Cardiac muscle cell (in vitro differentiated cells and primary cell): ENCODE measurements at regions not wholly inside any gene's neighbourhood (a gene's known extent, or its start where the extent isn't known, plus 50 kb on each side); places are given as distances from the start of the nearest gene placed in this dataset.
"Not testable (repeated sequence)": the region's sequence is repeated elsewhere in the genome, so short reads cannot be mapped to it uniquely, and the experiment has no call there.

Source experiments
- DNase-seq, 2 donors: peaks; one replicate each; pipeline versions ENCODE4 v3.0.0 to v3.0.0-alpha.2; 2010 to 2017; ENCODE audit warnings: low read depth in 1 of 2, low spot score in 1 of 2
- H3K27ac ChIP-seq: fragments of 200-600 bp; sonication (generic); 2 replicates; pipeline ENCODE4 v1.5.1; 2016
- H3K27me3 ChIP-seq: fragments of 200-600 bp; sonication (generic); 2 replicates; pipeline ENCODE4 v1.6.0; 2016; ENCODE audit warnings: control low read depth
- H3K36me3 ChIP-seq: fragments of 200-600 bp; sonication (generic); 2 replicates; pipeline ENCODE4 v1.5.1; 2016; ENCODE audit warnings: control low read depth
- H3K4me1 ChIP-seq: fragments of 200-600 bp; sonication (generic); 2 replicates; pipeline ENCODE4 v1.8.1; 2017; ENCODE audit warnings: low read depth, mild to moderate bottlenecking, mixed run types
- H3K4me3 ChIP-seq: fragments of 200-600 bp; sonication (generic); 2 replicates; pipeline ENCODE4 v1.5.1; 2016; ENCODE audit warnings: mild to moderate bottlenecking
- H3K9me3 ChIP-seq: fragments of 200-600 bp; sonication (generic); 2 replicates; pipeline ENCODE4 v1.5.1; 2017; ENCODE audit warnings: low read depth, mild to moderate bottlenecking, control low read depth
- TF ChIP-seq, protein P1 (sequence below): IDR thresholded peaks from 2 replicates; pipeline ENCODE4 v1.5.1; 2012; ENCODE audit warnings: low read depth, mild to moderate bottlenecking, low read length

GRCh38 chr19:32068793-32069192 is 276.6 kb upstream of the ZNF507 start:
- TF ChIP-seq, protein P1, sequence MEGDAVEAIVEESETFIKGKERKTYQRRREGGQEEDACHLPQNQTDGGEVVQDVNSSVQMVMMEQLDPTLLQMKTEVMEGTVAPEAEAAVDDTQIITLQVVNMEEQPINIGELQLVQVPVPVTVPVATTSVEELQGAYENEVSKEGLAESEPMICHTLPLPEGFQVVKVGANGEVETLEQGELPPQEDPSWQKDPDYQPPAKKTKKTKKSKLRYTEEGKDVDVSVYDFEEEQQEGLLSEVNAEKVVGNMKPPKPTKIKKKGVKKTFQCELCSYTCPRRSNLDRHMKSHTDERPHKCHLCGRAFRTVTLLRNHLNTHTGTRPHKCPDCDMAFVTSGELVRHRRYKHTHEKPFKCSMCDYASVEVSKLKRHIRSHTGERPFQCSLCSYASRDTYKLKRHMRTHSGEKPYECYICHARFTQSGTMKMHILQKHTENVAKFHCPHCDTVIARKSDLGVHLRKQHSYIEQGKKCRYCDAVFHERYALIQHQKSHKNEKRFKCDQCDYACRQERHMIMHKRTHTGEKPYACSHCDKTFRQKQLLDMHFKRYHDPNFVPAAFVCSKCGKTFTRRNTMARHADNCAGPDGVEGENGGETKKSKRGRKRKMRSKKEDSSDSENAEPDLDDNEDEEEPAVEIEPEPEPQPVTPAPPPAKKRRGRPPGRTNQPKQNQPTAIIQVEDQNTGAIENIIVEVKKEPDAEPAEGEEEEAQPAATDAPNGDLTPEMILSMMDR = no peak
- Histone ChIP-seq H3K27ac (no peak overlapping the region), H3K4me1 (no peaks in the 10 kb centered on the region), H3K27me3 (no peaks in the 10 kb centered on the region), H3K9me3 (no peaks in the 10 kb centered on the region), H3K4me3 (no peak overlapping the region), H3K36me3 (no peaks in the 10 kb centered on the region)
- DNase-seq = no peak

DNA sequence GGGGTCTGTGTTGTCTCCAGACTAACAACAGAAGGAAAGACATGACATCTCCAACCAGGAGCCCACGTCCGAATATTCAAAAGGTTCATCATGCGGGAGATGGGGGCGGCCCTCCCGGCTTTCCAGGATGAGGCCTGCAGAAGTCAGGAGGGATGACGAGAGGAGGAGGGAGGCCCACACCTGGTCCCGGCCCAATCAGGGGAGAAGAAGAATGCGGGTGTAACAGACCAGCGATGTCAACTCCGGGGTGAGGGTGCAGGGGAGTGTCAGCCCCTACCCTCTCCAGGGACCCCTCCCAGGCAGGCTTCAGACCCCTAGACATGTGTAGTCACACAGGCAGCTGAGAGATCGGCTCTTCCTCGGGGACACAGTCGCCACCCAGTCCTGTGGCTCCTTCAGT is 275.3 kb upstream of the ZNF507 start:
- Histone ChIP-seq H3K36me3 (no peaks in the 10 kb centered on the region), H3K4me1 (no peaks in the 10 kb centered on the region), H3K4me3 (no peak overlapping the region), H3K27me3 (no peaks in the 10 kb centered on the region), H3K9me3 (no peaks in the 10 kb centered on the region), H3K27ac (no peak overlapping the region)
- TF ChIP-seq, protein P1 = no peak
- DNase-seq = no peak

GRCh38 chr19:32082028-32082427 is 263.4 kb upstream of the ZNF507 start:
- no peak overlapping the region for H3K4me3 ChIP-seq
- no peaks in the 10 kb centered on the region for H3K9me3 ChIP-seq
- no peaks in the 10 kb centered on the region for H3K4me1 ChIP-seq
- no peak overlapping the region for H3K27ac ChIP-seq
- TF ChIP-seq, protein P1 = no peak
- H3K36me3 ChIP-seq = no peaks in the 10 kb centered on the region
- H3K27me3 ChIP-seq = peaks cover 9% of the 10 kb centered on the region
- no peak for DNase-seq

GRCh38 chr19:32084756-32085363 is 260.6 kb upstream of the ZNF507 start:
- not testable (repeated sequence) for H3K27ac ChIP-seq, H3K4me3 ChIP-seq, H3K4me1 ChIP-seq, H3K27me3 ChIP-seq, DNase-seq, H3K36me3 ChIP-seq, H3K9me3 ChIP-seq

DNA sequence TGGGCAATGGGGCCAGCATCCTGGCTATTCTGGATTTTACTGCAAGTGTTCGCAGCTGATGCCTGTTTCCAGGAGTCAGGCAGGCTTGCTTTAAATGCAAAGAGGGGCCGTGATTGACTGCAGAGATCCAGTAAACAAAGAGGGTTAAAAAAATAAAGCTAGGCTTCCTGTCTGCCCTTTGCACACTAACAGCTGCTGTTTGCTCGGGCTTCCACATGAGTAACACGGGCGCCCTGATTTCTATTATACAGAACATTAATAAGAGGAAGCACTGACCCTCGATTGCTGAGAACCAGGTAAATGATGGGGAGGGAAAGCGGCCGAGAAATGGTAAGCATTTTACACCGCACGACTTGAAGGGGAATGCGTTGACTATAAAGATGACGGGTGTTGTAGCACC is 254.2 kb upstream of the ZNF507 start:
- no peak overlapping the region for H3K27ac ChIP-seq
- TF ChIP-seq, protein P1 = no peak
- H3K4me3 ChIP-seq = no peak overlapping the region
- no peak for DNase-seq
- H3K36me3 ChIP-seq = no peaks in the 10 kb centered on the region
- no peaks in the 10 kb centered on the region for H3K9me3 ChIP-seq
- peaks cover 5% of the 10 kb centered on the region for H3K27me3 ChIP-seq
- H3K4me1 ChIP-seq = no peaks in the 10 kb centered on the region

DNA sequence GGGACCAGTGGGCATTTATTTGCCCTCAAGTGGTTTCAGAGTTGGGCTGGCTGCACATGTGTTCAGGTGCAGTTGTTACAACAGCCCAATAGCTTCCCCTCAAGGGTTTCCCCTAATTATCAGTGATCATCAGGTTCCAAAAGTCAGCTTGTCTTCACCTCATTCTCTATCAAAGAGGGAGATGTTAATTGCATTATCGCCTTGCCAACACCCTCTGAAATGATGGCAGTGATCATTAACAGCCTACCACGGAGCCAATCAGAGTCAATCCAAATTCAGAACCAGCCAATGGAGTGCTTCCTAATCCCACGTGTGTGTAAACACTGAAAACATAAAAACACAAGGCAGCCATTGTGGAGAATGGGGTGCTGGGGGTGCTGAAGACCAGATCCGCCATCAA is 248.4 kb upstream of the ZNF507 start:
- no peak overlapping the region for H3K27ac ChIP-seq
- TF ChIP-seq, protein P1 = no peak
- no peaks in the 10 kb centered on the region for H3K36me3 ChIP-seq
- H3K27me3 ChIP-seq = peaks cover 5% of the 10 kb centered on the region
- no peak for DNase-seq
- no peak overlapping the region for H3K4me3 ChIP-seq
- H3K9me3 ChIP-seq = no peaks in the 10 kb centered on the region
- H3K4me1 ChIP-seq = no peaks in the 10 kb centered on the region
